ENCODE measurements at regions not wholly inside any gene's neighbourhood (a gene's known extent, or its start where the extent isn't known, plus 50 kb on each side); places are given as distances from the start of the nearest gene placed in this dataset.

DNA sequence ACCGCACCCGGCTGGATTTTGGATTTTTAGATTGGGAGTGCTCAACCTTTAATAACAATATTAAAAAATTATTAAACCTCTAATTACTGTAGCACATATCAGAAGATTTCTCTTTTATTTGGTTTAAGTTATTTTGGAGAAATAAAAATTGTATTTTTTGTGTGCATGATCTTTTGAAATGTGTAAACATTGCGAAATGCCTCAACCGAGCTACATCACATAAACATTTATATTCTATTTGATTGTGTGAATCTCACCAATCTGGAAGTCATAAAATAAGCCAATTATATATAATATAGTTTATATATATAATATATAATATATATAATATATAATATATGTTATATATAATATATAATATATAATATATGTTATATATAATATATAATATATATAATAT is 696.2 kb upstream of the RBFOX1 start:
- H3K79me2 ChIP-seq (ENCODE audit: control insufficient read depth, insufficient read depth, low read length): no peaks in the 10 kb centered on the region
- H3K9ac ChIP-seq (ENCODE audit: insufficient read depth, low read length): no peak overlapping the region

GRCh38 chr16:6634151-6634550 is 698.5 kb upstream of the RBFOX1 start:
- no peak for DNase-seq (ENCODE audit: low read depth in 2 of 2)
- H3K27ac ChIP-seq (ENCODE audit: insufficient read depth, low read length): no peak overlapping the region
- no peaks in the 10 kb centered on the region for H3K27me3 ChIP-seq (ENCODE audit: control insufficient read depth, insufficient read depth, low read length)
- no peak for TF ChIP-seq EZH2 (IDR thresholded peaks at IDR 0.05; ENCODE audit: low read length, missing control alignments)
- TF ChIP-seq, protein P1, sequence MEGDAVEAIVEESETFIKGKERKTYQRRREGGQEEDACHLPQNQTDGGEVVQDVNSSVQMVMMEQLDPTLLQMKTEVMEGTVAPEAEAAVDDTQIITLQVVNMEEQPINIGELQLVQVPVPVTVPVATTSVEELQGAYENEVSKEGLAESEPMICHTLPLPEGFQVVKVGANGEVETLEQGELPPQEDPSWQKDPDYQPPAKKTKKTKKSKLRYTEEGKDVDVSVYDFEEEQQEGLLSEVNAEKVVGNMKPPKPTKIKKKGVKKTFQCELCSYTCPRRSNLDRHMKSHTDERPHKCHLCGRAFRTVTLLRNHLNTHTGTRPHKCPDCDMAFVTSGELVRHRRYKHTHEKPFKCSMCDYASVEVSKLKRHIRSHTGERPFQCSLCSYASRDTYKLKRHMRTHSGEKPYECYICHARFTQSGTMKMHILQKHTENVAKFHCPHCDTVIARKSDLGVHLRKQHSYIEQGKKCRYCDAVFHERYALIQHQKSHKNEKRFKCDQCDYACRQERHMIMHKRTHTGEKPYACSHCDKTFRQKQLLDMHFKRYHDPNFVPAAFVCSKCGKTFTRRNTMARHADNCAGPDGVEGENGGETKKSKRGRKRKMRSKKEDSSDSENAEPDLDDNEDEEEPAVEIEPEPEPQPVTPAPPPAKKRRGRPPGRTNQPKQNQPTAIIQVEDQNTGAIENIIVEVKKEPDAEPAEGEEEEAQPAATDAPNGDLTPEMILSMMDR (conservative IDR thresholded peaks at IDR 0.05 in 1 of 2, IDR thresholded peaks at IDR 0.05 in 1 of 2; ENCODE audit: low read depth in 1 of 2, low read length in 2 of 2): no peak
- no peak overlapping the region for H3K9ac ChIP-seq (ENCODE audit: insufficient read depth, low read length)
- H3K4me1 ChIP-seq (ENCODE audit: control insufficient read depth, extremely low read depth, insufficient read depth, low read length): no peaks in the 10 kb centered on the region
- no peak overlapping the region for H3K4me2 ChIP-seq (ENCODE audit: extremely low read depth, insufficient read depth, low read length)
- no peaks in the 10 kb centered on the region for H3K9me3 ChIP-seq (ENCODE audit: control insufficient read depth, insufficient read depth, low read depth, low read length)
- H3K4me3 ChIP-seq (replicated peaks in 1 of 4; ENCODE audit: control extremely low read depth in 1 of 4, insufficient read depth in 1 of 4, low read depth in 3 of 4, low read length in 4 of 4): no peak overlapping the region
- H4K20me1 ChIP-seq (ENCODE audit: control insufficient read depth, extremely low read depth, insufficient read depth, low read length): no peaks in the 10 kb centered on the region
- no peaks in the 10 kb centered on the region for H3K36me3 ChIP-seq (ENCODE audit: control insufficient read depth, insufficient read depth, low read length)
- H3K79me2 ChIP-seq (ENCODE audit: control insufficient read depth, insufficient read depth, low read length): no peaks in the 10 kb centered on the region
- no peak overlapping the region for H2AFZ ChIP-seq (ENCODE audit: low read length)

More for the DNA sequence above, 696.2 kb upstream of the RBFOX1 start:
- H3K27ac ChIP-seq (ENCODE audit: insufficient read depth, low read length): no peak overlapping the region
- no peak overlapping the region for H3K4me3 ChIP-seq (replicated peaks in 1 of 4; ENCODE audit: control extremely low read depth in 1 of 4, insufficient read depth in 1 of 4, low read depth in 3 of 4, low read length in 4 of 4)
- H3K9me3 ChIP-seq (ENCODE audit: control insufficient read depth, insufficient read depth, low read depth, low read length): no peaks in the 10 kb centered on the region
- no peak overlapping the region for H2AFZ ChIP-seq (ENCODE audit: low read length)
- no peak for TF ChIP-seq EZH2 (IDR thresholded peaks at IDR 0.05; ENCODE audit: low read length, missing control alignments)
- TF ChIP-seq, protein P1 (conservative IDR thresholded peaks at IDR 0.05 in 1 of 2, IDR thresholded peaks at IDR 0.05 in 1 of 2; ENCODE audit: low read depth in 1 of 2, low read length in 2 of 2): no peak
- H3K4me2 ChIP-seq (ENCODE audit: extremely low read depth, insufficient read depth, low read length): no peak overlapping the region
- H3K36me3 ChIP-seq (ENCODE audit: control insufficient read depth, insufficient read depth, low read length): no peaks in the 10 kb centered on the region
- no peaks in the 10 kb centered on the region for H3K27me3 ChIP-seq (ENCODE audit: control insufficient read depth, insufficient read depth, low read length)
- H3K4me1 ChIP-seq (ENCODE audit: control insufficient read depth, extremely low read depth, insufficient read depth, low read length): no peaks in the 10 kb centered on the region
- DNase-seq (ENCODE audit: low read depth in 2 of 2): no peak
- no peaks in the 10 kb centered on the region for H4K20me1 ChIP-seq (ENCODE audit: control insufficient read depth, extremely low read depth, insufficient read depth, low read length)

DNA sequence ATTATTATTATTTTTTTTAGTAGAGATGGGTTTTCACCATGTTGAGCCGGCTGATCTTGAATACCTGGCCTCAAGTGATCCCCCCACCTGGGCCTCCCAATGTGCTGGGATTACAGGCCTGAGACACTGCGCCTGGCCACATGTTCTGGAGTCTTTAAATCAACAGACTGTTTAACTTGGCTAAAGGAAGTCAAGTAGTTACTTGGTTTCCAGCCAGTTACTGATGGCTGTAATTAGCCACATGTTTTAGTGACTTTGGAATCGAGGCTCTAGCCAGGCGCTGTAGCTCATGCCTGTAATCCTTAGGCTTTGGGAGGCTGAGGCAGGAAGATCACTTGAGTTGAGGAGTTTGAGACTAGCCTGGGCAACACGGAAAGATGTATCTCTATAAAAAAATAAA is 699.2 kb upstream of the RBFOX1 start:
- Histone ChIP-seq H3K9me3 (ENCODE audit: control insufficient read depth, insufficient read depth, low read depth, low read length) (no peaks in the 10 kb centered on the region), H2AFZ (ENCODE audit: low read length) (no peak overlapping the region), H3K36me3 (ENCODE audit: control insufficient read depth, insufficient read depth, low read length) (no peaks in the 10 kb centered on the region), H4K20me1 (ENCODE audit: control insufficient read depth, extremely low read depth, insufficient read depth, low read length) (no peaks in the 10 kb centered on the region), H3K4me3 (replicated peaks in 1 of 4; ENCODE audit: control extremely low read depth in 1 of 4, insufficient read depth in 1 of 4, low read depth in 3 of 4, low read length in 4 of 4) (no peak overlapping the region), H3K79me2 (ENCODE audit: control insufficient read depth, insufficient read depth, low read length) (no peaks in the 10 kb centered on the region), H3K4me1 (ENCODE audit: control insufficient read depth, extremely low read depth, insufficient read depth, low read length) (no peaks in the 10 kb centered on the region), H3K27me3 (ENCODE audit: control insufficient read depth, insufficient read depth, low read length) (no peaks in the 10 kb centered on the region), H3K4me2 (ENCODE audit: extremely low read depth, insufficient read depth, low read length) (no peak overlapping the region), H3K9ac (ENCODE audit: insufficient read depth, low read length) (no peak overlapping the region), H3K27ac (ENCODE audit: insufficient read depth, low read length) (no peak overlapping the region)
- DNase-seq (ENCODE audit: low read depth in 2 of 2): no peak
- TF ChIP-seq EZH2 (IDR thresholded peaks at IDR 0.05; ENCODE audit: low read length, missing control alignments): no peak
- TF ChIP-seq, protein P1 (conservative IDR thresholded peaks at IDR 0.05 in 1 of 2, IDR thresholded peaks at IDR 0.05 in 1 of 2; ENCODE audit: low read depth in 1 of 2, low read length in 2 of 2): no peak

All from fibroblast of lung (primary cell).